Right hindlimb (tissue), 1 donor: ENCODE measurements at regions not wholly inside any gene's neighbourhood (a gene's known extent, or its start where the extent isn't known, plus 50 kb on each side); places are given as distances from the start of the nearest gene placed in this dataset.
"Not testable (repeated sequence)": the region's sequence is repeated elsewhere in the genome, so short reads cannot be mapped to it uniquely, and the experiment has no call there.

Experiments
- DNase-seq: peaks from one replicate; pipeline ENCODE4 v3.0.0-alpha.2; 2018

DNA sequence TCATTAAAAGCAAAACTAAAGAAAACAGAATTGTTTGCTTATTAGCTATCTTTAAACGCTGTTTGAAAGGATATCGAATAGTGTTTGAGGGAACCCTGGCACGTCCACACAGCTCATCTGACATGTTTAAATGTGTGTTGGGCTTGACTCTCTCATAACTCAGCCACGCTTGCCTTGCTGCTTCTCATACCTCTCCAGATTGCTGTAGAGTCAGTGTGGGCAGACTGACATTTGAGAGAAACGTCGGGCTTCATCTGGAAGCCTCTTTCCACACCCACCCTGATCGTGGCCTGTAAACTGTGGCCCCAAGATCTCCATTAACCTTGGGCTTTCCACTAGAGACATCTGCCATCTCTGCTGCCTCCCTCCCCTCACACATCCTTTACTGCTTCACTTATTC lies 226.4 kb upstream of the PLGLB2 start:
- DNase-seq: not testable (repeated sequence)

- not testable (repeated sequence) for DNase-seq
Observed at GRCh38 chr2:87524619-87525188, 223.2 kb upstream of the PLGLB2 start.

DNA sequence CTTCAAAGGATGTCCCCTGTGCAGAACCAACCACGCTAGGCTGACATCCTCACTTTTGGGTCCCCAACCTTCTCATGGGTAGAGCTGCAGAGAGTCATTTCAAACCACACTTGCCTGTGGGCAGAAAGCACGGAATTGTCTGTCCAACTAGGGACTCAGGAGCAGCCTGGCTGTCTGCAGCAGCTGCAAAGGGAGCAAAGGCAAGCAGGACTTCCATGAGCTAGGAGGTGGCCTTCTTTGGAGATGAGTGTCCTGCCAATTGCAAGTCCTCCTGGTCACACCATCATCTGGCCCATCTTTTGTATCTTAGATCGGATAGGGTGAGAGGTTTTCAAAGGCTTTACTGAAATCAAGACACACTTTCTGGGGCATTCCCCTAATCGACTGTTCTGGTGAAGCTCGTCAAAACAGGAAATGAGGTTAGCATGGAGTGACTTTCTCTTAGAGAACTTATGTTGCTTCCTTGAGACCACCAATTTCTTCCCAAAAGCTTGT lies 222.3 kb upstream of the PLGLB2 start:
- DNase-seq: not testable (repeated sequence)

DNA sequence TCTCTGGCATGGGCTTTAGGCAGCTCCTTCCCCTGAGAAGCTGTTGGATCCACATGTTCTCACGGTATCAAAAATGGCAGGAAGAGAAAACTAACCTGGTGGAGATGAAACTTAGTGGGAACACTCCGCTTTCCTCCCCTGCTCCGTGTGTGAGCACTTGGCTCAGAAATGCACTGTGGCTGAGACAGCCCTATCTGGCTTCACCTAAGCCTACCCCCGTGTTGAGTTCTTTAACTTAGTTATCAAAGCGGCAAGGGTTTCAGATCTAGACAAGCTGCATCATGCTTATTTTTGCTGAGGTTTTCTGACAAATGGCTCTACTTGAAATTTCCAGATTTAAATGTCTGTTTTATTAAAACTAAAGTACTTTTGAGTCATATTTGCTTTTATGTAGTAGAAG lies 221.6 kb upstream of the PLGLB2 start:
- not testable (repeated sequence) for DNase-seq

GRCh38 chr2:87531968-87532715 lies 215.7 kb upstream of the PLGLB2 start:
- DNase-seq: not testable (repeated sequence)

DNA sequence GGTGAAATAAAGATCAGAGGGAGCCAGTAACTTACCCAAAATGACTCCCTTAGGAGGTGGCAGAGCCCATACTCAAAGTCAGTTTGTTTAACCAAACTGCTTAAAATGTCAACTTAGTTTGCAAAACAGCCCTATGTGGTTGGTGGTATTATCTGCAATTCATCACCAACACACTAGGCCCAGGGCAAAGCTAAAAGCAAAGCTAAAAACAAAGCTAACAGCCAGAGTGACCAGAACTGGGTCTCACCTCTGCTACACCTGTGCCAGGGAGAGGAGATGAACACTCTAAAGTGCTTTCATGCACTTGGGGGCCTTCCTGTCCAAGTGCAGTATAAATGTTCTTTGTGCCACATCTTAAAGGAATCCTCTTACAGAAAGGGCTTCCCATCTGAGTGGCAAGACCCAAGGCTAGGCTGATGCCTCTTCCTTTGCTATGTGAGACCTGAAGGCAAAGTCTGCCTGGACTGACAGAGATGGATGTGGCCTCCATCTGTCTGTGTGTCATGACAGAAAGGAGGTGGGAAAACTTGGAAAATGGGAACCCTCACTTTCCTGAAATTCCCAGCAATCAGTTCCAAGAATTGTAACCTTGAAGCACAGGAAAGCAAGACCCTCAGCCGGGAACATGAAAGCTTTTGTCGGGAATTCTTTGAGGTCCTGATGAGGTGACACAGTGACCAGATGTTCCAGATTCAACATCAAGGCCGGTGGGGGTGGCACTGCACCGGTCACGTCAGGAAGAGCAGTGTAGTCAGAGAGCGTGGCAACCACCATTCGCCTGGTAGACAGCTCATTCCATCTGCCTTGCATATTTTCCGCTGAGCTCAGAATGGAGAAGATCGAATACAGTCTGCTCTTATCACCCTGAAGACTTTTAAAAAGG lies 214.3 kb upstream of the PLGLB2 start:
- not testable (repeated sequence) for DNase-seq

DNA sequence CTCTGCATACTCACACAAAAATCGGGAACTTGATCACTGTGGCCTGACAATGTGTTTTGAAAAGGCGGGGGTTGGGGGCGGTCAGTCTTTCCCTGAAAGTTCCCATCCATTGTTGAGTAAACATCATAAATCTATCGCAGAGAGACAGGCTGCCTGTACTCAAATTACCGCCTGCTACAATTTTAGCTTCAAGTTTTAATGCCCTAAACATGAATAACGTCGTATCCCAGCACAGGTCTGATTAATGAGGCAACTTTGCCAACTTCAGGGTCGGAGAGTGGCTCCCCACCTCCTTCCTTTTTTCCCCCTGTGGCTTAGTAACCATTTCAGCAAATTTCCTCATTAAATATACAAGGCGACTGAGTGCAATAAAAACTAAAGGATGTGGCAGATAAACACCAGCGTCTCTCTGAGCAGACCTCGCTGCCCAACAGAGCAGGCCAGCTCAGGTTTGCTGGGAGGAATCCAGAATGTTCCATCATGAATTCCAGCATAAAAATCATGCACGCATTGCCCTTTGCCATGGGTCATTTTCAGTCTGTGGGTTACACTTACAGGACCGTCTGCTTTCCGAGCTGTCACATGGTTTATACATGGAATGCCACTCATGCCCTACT lies 213.5 kb upstream of the PLGLB2 start:
- DNase-seq: not testable (repeated sequence)

DNA sequence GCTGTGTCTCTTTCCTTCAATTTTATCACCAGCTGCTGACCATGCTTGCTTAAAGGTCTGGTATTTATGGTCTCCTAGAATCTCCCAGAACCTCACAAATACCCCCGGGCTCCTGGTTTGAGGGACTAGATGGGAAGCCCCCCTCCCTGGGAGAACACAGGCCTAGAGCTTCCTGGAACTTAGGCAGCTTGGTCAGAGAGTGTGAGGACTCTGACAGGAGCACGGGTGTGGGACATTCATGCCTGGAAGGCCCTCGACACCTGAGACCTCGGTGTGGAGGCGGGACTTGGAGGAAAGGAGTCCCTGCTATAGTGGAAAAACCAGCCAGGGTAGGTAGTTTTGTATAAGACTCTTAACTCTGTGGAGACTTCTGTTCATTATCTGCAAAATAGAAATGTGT lies 211.5 kb upstream of the PLGLB2 start:
- not testable (repeated sequence) for DNase-seq

- not testable (repeated sequence) for DNase-seq
Observed at GRCh38 chr2:87537251-87537671, 210.6 kb upstream of the PLGLB2 start.

GRCh38 chr2:87538268-87538667 lies 209.6 kb upstream of the PLGLB2 start:
- not testable (repeated sequence) for DNase-seq

GRCh38 chr2:87539151-87539943 lies 208.5 kb upstream of the PLGLB2 start:
- not testable (repeated sequence) for DNase-seq

DNA sequence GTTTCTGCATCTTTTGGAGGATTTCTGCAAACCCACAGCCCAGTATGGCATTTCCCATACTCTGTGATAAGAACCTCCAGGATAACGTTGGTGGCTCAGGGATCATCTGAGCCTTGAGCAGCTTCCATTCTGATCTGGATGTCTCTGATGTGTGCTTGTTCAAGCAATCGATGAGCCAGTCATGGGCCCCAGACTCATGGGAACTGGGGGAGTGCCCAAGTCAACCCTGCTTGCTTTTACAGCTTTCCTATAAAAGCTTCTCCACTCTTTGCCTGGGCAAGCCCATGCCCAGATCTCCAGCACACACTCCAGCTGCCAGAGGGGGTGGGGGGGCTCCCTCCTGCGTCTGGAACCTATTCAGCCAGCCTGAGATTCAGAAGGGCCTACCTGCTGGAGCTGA lies 207.6 kb upstream of the PLGLB2 start:
- not testable (repeated sequence) for DNase-seq

DNA sequence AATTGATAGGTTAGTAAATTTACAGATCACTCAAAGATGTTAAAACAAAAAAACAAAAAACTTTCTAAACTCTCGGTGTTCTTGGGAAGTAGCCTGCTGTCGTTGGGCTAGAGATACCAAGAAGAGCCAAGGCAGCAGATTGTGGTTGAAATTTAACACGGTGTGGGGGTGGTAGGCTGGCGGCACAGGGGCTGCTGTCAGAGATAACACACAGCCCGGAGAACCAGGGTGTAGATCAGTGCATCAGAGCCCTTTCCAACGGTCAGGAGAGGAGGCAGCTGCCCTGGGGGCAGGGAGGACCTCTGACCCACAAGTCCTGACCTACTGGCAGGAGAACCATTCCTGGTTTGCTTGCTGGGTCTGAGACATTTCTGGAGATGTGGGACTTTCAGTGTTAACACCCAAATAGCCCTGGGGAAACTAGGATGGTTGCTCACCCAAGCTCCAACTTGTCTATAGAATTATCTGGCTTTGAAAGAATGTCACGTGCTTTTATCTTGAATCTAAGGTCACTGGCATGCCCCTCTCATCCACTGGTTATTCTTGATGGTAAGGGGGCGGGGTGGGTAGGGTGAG lies 205.2 kb upstream of the PLGLB2 start:
- DNase-seq: not testable (repeated sequence)

- DNase-seq: not testable (repeated sequence)
Observed at GRCh38 chr2:87543797-87544196, 204.1 kb upstream of the PLGLB2 start.

DNA sequence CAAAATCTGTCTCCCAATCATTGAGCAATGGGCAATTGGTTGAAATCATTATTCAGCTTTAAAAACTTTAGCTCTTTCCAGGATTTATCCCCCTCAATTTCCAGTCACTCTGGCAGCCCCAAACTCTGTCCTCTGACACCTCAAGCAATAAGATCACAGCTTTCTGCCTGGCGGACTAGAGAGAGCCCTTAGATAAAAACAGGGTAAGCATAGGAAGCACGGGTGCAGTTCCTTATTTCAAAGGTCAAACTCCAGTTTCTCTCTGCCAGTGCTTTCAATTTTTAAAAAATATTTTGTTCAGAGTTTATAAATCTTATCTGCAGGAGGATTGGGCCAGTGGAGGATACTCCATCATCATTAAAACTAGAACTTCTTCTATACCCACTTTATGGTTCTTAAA lies 200.8 kb upstream of the PLGLB2 start:
- DNase-seq: not testable (repeated sequence)

DNA sequence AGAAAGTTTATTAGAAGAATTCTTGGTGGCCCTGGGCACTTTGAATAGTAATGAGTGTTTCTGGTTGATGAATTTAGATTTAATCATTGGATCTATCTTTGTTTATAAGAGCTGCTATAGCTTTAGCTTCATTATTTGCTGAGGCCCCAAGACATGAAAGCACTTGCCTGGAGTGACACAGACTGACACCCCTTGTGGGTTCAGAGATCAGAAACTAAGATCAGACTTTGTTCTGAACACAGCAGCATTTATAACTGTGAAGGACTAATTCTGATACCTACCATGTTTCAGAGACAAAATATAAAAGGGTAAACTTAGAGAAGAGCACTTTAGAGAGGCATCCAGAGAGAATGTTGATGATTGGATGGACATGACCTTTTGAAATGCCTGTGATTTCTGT lies 199.9 kb upstream of the PLGLB2 start:
- DNase-seq: not testable (repeated sequence)

DNA sequence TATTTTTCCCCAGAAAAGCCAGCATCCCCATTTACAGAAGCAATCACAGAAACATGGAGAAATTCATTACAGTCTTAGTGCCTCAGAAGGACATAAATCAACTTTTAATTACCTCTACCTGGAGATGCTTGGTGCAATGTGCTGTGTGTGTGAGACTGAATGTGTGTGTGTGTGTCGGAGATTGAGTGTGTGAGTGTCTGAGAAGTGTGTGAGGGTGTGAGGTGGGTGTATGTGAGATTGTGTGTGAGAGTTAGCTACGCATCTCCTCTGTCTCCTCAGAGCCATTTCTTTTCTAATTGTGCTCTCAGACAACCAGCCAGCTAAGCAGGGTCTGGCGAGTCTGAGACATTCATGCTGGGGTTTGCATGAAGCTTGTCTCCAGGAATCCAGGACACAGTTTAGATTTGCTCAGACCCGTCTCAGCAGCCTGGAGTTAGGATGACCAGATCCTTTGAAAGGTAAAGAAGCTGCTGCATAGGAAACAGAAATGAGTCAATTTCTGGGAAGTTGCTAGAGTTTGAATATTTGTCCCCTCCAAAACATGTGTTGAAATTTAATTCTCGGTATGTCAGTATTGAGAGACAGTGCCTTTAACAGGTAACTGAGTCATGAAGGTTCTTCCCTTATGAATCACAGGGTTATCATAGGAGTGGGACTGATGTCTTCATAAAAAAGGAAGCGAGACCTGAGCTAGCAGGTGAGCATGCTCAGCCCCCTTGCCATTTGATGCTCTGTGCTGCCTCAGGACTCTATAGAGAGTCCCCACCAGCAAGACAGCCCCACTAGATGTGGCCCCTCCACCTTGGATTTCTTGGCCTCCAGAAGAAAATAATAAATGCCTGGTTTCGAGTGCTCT lies 199.0 kb upstream of the PLGLB2 start:
- DNase-seq: not testable (repeated sequence)

DNA sequence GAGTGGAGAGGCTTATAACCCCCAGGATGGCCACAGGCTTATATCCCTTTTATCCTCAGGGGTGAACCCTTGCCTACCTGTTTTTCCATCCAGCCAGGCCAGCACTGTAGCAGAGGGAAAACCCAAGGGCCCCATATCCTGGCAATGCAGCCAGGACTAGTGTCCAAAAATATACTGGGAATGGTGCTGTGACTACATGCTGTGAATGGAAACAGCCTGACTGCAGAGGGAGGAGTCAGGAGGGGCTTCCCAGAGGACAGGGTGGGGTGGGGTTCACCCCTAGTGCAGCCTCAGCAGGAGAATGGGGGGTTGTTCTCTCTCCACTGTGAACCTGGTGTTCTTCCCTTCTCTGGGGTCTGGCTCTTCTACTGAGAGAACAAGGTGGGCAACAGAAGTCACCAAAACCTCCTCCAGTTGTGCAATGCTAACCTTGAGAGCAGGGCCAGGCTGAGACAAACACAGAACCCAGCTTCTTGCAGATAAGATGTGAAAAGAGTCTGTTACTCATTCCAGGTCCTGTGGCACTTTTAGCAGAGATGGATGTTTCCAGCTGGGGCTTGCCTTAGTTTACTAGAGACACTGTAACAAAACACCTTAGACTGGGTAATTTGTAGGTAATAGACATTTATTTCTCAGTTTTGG lies 198.2 kb upstream of the PLGLB2 start:
- not testable (repeated sequence) for DNase-seq

GRCh38 chr2:87554678-87555077 lies 193.2 kb upstream of the PLGLB2 start:
- not testable (repeated sequence) for DNase-seq

GRCh38 chr2:87555082-87555481 lies 192.8 kb upstream of the PLGLB2 start:
- DNase-seq: not testable (repeated sequence)
